SK-N-SH (cell line): ENCODE measurements at regions not wholly inside any gene's neighbourhood (a gene's known extent, or its start where the extent isn't known, plus 50 kb on each side); places are given as distances from the start of the nearest gene placed in this dataset.

Experiments used
- EP300 ChIP-seq, 2 experiments: IDR thresholded peaks; 2 replicates each; pipeline versions ENCODE4 v1.4.0 to v1.6.1; 2012; ENCODE audit warnings: borderline replicate concordance in 1 of 2, low read depth in 1 of 2, low read length in 1 of 2
- FOXM1 ChIP-seq: IDR thresholded peaks from 2 replicates; pipeline ENCODE4 v1.4.0; 2012; ENCODE audit warnings: low read depth, mild to moderate bottlenecking
- MEF2A ChIP-seq: IDR thresholded peaks from 2 replicates; pipeline ENCODE4 v1.4.0; 2012; ENCODE audit warnings: low read depth, borderline replicate concordance
- NRF1 ChIP-seq: IDR thresholded peaks from 2 replicates; pipeline ENCODE4 v1.6.1; 2012; ENCODE audit warnings: low read depth, mild to moderate bottlenecking, low read length
- POLR2AphosphoS5 ChIP-seq: IDR thresholded peaks from 2 replicates; pipeline ENCODE4 v1.6.1; 2012; ENCODE audit warnings: low read depth, low read length
- RFX5 ChIP-seq: IDR thresholded peaks from 2 replicates; pipeline ENCODE4 v1.6.1; 2012; ENCODE audit warnings: mild to moderate bottlenecking, improper control_type of control experiment, low read length
- SIN3A ChIP-seq: IDR thresholded peaks from 2 replicates; pipeline ENCODE4 v1.6.1; 2012; ENCODE audit warnings: low read depth, mild to moderate bottlenecking, low read length, moderate library complexity, borderline replicate concordance
- TAF1 ChIP-seq: IDR thresholded peaks from 2 replicates; pipeline ENCODE4 v1.6.1; 2012; ENCODE audit warnings: low read depth, mild to moderate bottlenecking, low read length, moderate library complexity, borderline replicate concordance
- TCF12 ChIP-seq: IDR thresholded peaks from 2 replicates; pipeline ENCODE4 v1.4.0; 2012
- YY1 ChIP-seq: IDR thresholded peaks from 2 replicates; pipeline ENCODE4 v1.4.0; 2012; ENCODE audit warnings: low read depth, mild to moderate bottlenecking
- TF ChIP-seq, protein P1 (sequence below): fragments of 200-600 bp; sonication (generic); IDR thresholded peaks from 2 replicates; pipeline ENCODE4 v1.6.1; 2017; ENCODE audit warnings: antibody characterized with exemption, mild to moderate bottlenecking, moderate library complexity
- TF ChIP-seq, protein P2 (sequence below): fragments of 150-350 bp; IDR thresholded peaks from 2 replicates; pipeline ENCODE4 v1.6.1; 2016; ENCODE audit warnings: mild to moderate bottlenecking, low read depth, low read length
- TF ChIP-seq, protein P3 (sequence below): IDR thresholded peaks from 2 replicates; pipeline ENCODE4 v1.6.1; 2012; ENCODE audit warnings: mild to moderate bottlenecking, low read depth, low read length, moderate library complexity

DNA sequence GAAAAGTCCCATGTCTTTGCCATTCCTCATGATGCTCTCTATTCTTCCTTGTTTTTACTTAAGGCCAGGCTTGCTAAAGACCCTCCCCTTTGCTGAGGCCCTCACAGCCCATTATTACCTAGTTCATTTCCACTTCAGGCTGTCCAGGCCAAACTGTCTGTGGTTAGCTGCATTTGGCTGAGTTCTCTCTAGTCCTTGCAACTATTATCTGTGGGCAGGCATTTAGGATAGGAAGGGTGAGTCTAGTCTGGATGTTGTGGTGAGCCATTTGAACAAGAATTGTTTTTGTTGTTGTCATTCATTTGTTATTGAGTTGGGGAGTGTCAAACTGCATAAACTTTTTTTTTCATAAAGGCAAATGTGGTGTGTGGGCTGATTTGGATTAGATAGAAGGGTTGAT, 182.4 kb downstream of the CD109 start:
- TF ChIP-seq, protein P1, sequence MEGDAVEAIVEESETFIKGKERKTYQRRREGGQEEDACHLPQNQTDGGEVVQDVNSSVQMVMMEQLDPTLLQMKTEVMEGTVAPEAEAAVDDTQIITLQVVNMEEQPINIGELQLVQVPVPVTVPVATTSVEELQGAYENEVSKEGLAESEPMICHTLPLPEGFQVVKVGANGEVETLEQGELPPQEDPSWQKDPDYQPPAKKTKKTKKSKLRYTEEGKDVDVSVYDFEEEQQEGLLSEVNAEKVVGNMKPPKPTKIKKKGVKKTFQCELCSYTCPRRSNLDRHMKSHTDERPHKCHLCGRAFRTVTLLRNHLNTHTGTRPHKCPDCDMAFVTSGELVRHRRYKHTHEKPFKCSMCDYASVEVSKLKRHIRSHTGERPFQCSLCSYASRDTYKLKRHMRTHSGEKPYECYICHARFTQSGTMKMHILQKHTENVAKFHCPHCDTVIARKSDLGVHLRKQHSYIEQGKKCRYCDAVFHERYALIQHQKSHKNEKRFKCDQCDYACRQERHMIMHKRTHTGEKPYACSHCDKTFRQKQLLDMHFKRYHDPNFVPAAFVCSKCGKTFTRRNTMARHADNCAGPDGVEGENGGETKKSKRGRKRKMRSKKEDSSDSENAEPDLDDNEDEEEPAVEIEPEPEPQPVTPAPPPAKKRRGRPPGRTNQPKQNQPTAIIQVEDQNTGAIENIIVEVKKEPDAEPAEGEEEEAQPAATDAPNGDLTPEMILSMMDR: no peak
- TF ChIP-seq TCF12: no peak
- TF ChIP-seq NRF1: no peak
- no peak for TF ChIP-seq SIN3A
- TF ChIP-seq EP300 (IDR thresholded peaks at IDR 0.05; ENCODE audit: borderline replicate concordance in 1 of 2, low read depth in 1 of 2, low read length in 1 of 2): no peak
- TF ChIP-seq, protein P2, sequence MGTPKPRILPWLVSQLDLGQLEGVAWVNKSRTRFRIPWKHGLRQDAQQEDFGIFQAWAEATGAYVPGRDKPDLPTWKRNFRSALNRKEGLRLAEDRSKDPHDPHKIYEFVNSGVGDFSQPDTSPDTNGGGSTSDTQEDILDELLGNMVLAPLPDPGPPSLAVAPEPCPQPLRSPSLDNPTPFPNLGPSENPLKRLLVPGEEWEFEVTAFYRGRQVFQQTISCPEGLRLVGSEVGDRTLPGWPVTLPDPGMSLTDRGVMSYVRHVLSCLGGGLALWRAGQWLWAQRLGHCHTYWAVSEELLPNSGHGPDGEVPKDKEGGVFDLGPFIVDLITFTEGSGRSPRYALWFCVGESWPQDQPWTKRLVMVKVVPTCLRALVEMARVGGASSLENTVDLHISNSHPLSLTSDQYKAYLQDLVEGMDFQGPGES: no peak
- TF ChIP-seq, protein P3, sequence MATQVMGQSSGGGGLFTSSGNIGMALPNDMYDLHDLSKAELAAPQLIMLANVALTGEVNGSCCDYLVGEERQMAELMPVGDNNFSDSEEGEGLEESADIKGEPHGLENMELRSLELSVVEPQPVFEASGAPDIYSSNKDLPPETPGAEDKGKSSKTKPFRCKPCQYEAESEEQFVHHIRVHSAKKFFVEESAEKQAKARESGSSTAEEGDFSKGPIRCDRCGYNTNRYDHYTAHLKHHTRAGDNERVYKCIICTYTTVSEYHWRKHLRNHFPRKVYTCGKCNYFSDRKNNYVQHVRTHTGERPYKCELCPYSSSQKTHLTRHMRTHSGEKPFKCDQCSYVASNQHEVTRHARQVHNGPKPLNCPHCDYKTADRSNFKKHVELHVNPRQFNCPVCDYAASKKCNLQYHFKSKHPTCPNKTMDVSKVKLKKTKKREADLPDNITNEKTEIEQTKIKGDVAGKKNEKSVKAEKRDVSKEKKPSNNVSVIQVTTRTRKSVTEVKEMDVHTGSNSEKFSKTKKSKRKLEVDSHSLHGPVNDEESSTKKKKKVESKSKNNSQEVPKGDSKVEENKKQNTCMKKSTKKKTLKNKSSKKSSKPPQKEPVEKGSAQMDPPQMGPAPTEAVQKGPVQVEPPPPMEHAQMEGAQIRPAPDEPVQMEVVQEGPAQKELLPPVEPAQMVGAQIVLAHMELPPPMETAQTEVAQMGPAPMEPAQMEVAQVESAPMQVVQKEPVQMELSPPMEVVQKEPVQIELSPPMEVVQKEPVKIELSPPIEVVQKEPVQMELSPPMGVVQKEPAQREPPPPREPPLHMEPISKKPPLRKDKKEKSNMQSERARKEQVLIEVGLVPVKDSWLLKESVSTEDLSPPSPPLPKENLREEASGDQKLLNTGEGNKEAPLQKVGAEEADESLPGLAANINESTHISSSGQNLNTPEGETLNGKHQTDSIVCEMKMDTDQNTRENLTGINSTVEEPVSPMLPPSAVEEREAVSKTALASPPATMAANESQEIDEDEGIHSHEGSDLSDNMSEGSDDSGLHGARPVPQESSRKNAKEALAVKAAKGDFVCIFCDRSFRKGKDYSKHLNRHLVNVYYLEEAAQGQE: no peak
- TF ChIP-seq POLR2AphosphoS5: no peak
- no peak for TF ChIP-seq MEF2A
- no peak for TF ChIP-seq RFX5
- TF ChIP-seq TAF1: no peak
- TF ChIP-seq YY1: no peak
- no peak for TF ChIP-seq FOXM1
